ENCODE measurements at regions not wholly inside any gene's neighbourhood (a gene's known extent, or its start where the extent isn't known, plus 50 kb on each side); places are given as distances from the start of the nearest gene placed in this dataset.

- H3K4me3 ChIP-seq (replicated peaks in 1 of 4; ENCODE audit: control extremely low read depth in 1 of 4, insufficient read depth in 1 of 4, low read depth in 3 of 4, low read length in 4 of 4): no peak overlapping the region
- no peak overlapping the region for H3K27ac ChIP-seq (ENCODE audit: insufficient read depth, low read length)
- H3K4me1 ChIP-seq (ENCODE audit: control insufficient read depth, extremely low read depth, insufficient read depth, low read length): no peaks in the 10 kb centered on the region
- H4K20me1 ChIP-seq (ENCODE audit: control insufficient read depth, extremely low read depth, insufficient read depth, low read length): no peaks in the 10 kb centered on the region
- H3K36me3 ChIP-seq (ENCODE audit: control insufficient read depth, insufficient read depth, low read length): no peaks in the 10 kb centered on the region
- H3K9ac ChIP-seq (ENCODE audit: insufficient read depth, low read length): no peak overlapping the region
- TF ChIP-seq, protein P1, sequence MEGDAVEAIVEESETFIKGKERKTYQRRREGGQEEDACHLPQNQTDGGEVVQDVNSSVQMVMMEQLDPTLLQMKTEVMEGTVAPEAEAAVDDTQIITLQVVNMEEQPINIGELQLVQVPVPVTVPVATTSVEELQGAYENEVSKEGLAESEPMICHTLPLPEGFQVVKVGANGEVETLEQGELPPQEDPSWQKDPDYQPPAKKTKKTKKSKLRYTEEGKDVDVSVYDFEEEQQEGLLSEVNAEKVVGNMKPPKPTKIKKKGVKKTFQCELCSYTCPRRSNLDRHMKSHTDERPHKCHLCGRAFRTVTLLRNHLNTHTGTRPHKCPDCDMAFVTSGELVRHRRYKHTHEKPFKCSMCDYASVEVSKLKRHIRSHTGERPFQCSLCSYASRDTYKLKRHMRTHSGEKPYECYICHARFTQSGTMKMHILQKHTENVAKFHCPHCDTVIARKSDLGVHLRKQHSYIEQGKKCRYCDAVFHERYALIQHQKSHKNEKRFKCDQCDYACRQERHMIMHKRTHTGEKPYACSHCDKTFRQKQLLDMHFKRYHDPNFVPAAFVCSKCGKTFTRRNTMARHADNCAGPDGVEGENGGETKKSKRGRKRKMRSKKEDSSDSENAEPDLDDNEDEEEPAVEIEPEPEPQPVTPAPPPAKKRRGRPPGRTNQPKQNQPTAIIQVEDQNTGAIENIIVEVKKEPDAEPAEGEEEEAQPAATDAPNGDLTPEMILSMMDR (conservative IDR thresholded peaks at IDR 0.05 in 1 of 2, IDR thresholded peaks at IDR 0.05 in 1 of 2; ENCODE audit: low read depth in 1 of 2, low read length in 2 of 2): no peak
- DNase-seq (ENCODE audit: low read depth in 2 of 2): no peak
- H3K4me2 ChIP-seq (ENCODE audit: extremely low read depth, insufficient read depth, low read length): no peak overlapping the region
- no peaks in the 10 kb centered on the region for H3K79me2 ChIP-seq (ENCODE audit: control insufficient read depth, insufficient read depth, low read length)
- no peak overlapping the region for H2AFZ ChIP-seq (ENCODE audit: low read length)
- no peaks in the 10 kb centered on the region for H3K9me3 ChIP-seq (ENCODE audit: control insufficient read depth, insufficient read depth, low read depth, low read length)
- no peaks in the 10 kb centered on the region for H3K27me3 ChIP-seq (ENCODE audit: control insufficient read depth, insufficient read depth, low read length)
Measured at GRCh38 chr1:164930241-164930640, 371.3 kb downstream of the PBX1 start.

- H2AFZ ChIP-seq (ENCODE audit: low read length): no peak overlapping the region
- TF ChIP-seq, protein P1 (conservative IDR thresholded peaks at IDR 0.05 in 1 of 2, IDR thresholded peaks at IDR 0.05 in 1 of 2; ENCODE audit: low read depth in 1 of 2, low read length in 2 of 2): no peak
- TF ChIP-seq EZH2 (IDR thresholded peaks at IDR 0.05; ENCODE audit: low read length, missing control alignments): no peak
- H3K36me3 ChIP-seq (ENCODE audit: control insufficient read depth, insufficient read depth, low read length): no peaks in the 10 kb centered on the region
- H4K20me1 ChIP-seq (ENCODE audit: control insufficient read depth, extremely low read depth, insufficient read depth, low read length): no peaks in the 10 kb centered on the region
- no peaks in the 10 kb centered on the region for H3K79me2 ChIP-seq (ENCODE audit: control insufficient read depth, insufficient read depth, low read length)
- no peaks in the 10 kb centered on the region for H3K27me3 ChIP-seq (ENCODE audit: control insufficient read depth, insufficient read depth, low read length)
- H3K4me2 ChIP-seq (ENCODE audit: extremely low read depth, insufficient read depth, low read length): no peak overlapping the region
- no peak for DNase-seq (ENCODE audit: low read depth in 2 of 2)
- no peak overlapping the region for H3K27ac ChIP-seq (ENCODE audit: insufficient read depth, low read length)
- H3K4me1 ChIP-seq (ENCODE audit: control insufficient read depth, extremely low read depth, insufficient read depth, low read length): no peaks in the 10 kb centered on the region
- no peak overlapping the region for H3K4me3 ChIP-seq (replicated peaks in 1 of 4; ENCODE audit: control extremely low read depth in 1 of 4, insufficient read depth in 1 of 4, low read depth in 3 of 4, low read length in 4 of 4)
- no peak overlapping the region for H3K9ac ChIP-seq (ENCODE audit: insufficient read depth, low read length)
- H3K9me3 ChIP-seq (ENCODE audit: control insufficient read depth, insufficient read depth, low read depth, low read length): no peaks in the 10 kb centered on the region
Measured at GRCh38 chr1:164928232-164928812, 369.3 kb downstream of the PBX1 start.

GRCh38 chr1:164926107-164926506 lies 367.1 kb downstream of the PBX1 start:
- H3K4me1 ChIP-seq (ENCODE audit: control insufficient read depth, extremely low read depth, insufficient read depth, low read length): no peaks in the 10 kb centered on the region
- no peaks in the 10 kb centered on the region for H3K27me3 ChIP-seq (ENCODE audit: control insufficient read depth, insufficient read depth, low read length)
- DNase-seq (ENCODE audit: low read depth in 2 of 2): no peak

More at GRCh38 chr1:164926107-164926506, 367.1 kb downstream of the PBX1 start:
- H4K20me1 ChIP-seq (ENCODE audit: control insufficient read depth, extremely low read depth, insufficient read depth, low read length): no peaks in the 10 kb centered on the region
- no peak overlapping the region for H3K27ac ChIP-seq (ENCODE audit: insufficient read depth, low read length)
- no peaks in the 10 kb centered on the region for H3K79me2 ChIP-seq (ENCODE audit: control insufficient read depth, insufficient read depth, low read length)
- no peak overlapping the region for H3K4me3 ChIP-seq (replicated peaks in 1 of 4; ENCODE audit: control extremely low read depth in 1 of 4, insufficient read depth in 1 of 4, low read depth in 3 of 4, low read length in 4 of 4)
- H3K4me2 ChIP-seq (ENCODE audit: extremely low read depth, insufficient read depth, low read length): no peak overlapping the region
- H3K9ac ChIP-seq (ENCODE audit: insufficient read depth, low read length): no peak overlapping the region
- H2AFZ ChIP-seq (ENCODE audit: low read length): no peak overlapping the region
- no peaks in the 10 kb centered on the region for H3K36me3 ChIP-seq (ENCODE audit: control insufficient read depth, insufficient read depth, low read length)
- TF ChIP-seq, protein P1 (conservative IDR thresholded peaks at IDR 0.05 in 1 of 2, IDR thresholded peaks at IDR 0.05 in 1 of 2; ENCODE audit: low read depth in 1 of 2, low read length in 2 of 2): no peak
- no peaks in the 10 kb centered on the region for H3K9me3 ChIP-seq (ENCODE audit: control insufficient read depth, insufficient read depth, low read depth, low read length)
